NB4 (cell line): ENCODE measurements at regions not wholly inside any gene's neighbourhood (a gene's known extent, or its start where the extent isn't known, plus 50 kb on each side); places are given as distances from the start of the nearest gene placed in this dataset.

ENCODE experiments used
- CTCF ChIP-seq: IDR thresholded peaks from one replicate; pipeline ENCODE4 v1.5.1; 2012; ENCODE audit warnings: low read depth, low read length
- MYC ChIP-seq: IDR thresholded peaks from 2 replicates; pipeline ENCODE4 v1.6.1; 2011; ENCODE audit warnings: low read depth, low read length
- POLR2A ChIP-seq: IDR thresholded peaks from 2 replicates; pipeline ENCODE4 v1.6.1; 2011; ENCODE audit warnings: mild to moderate bottlenecking; ENCODE audit not compliant: insufficient read length; ENCODE audit errors: extremely low read depth
- TF ChIP-seq, protein P1 (sequence below): IDR thresholded peaks from 2 replicates; pipeline ENCODE4 v1.6.1; 2011; ENCODE audit warnings: low read depth, low read length

- no peak for TF ChIP-seq CTCF
- no peak for TF ChIP-seq POLR2A
- TF ChIP-seq, protein P1, sequence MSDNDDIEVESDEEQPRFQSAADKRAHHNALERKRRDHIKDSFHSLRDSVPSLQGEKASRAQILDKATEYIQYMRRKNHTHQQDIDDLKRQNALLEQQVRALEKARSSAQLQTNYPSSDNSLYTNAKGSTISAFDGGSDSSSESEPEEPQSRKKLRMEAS = no peak
- no peak for TF ChIP-seq MYC
Measured at GRCh38 chr6:85703406-85703805, 60.7 kb upstream of the SYNCRIP start.
